Common myeloid progenitor, CD34-positive (primary cell): ENCODE measurements at regions not wholly inside any gene's neighbourhood (a gene's known extent, or its start where the extent isn't known, plus 50 kb on each side); places are given as distances from the start of the nearest gene placed in this dataset.

ENCODE experiments used
- CTCF ChIA-PET: fragments of 350-600 bp; sonication (Branson Sonifier 250); formaldehyde crosslinking; loops from one replicate; lab custom pipeline; 2021; ENCODE audit warnings: antibody characterized with exemption; lab: Charles Lee
- POLR2A ChIA-PET: fragments of 350-600 bp; sonication (Branson Sonifier 250); formaldehyde crosslinking; loops from one replicate; lab custom pipeline; 2021; ENCODE audit warnings: antibody characterized with exemption; lab: Charles Lee
- DNase-seq, 3 donors: peaks; one replicate each; pipeline versions ENCODE4 v3.0.0 to v3.0.0-alpha.2; 2013
- H3K27ac ChIP-seq, 2 experiments: 1 replicate in 1 of 2; 2 replicates in 1 of 2; pipeline ENCODE4 v1.7.0; 2013; ENCODE audit warnings: inconsistent platforms in 2 of 2, low read length in 2 of 2, mild to moderate bottlenecking in 2 of 2, low read depth in 1 of 2, moderate library complexity in 1 of 2; ENCODE audit not compliant: severe bottlenecking in 2 of 2, insufficient read depth in 1 of 2, poor library complexity in 1 of 2
- H3K27me3 ChIP-seq, 5 experiments: replicated peaks in 2 of 5; 1 replicate in 3 of 5; 2 replicates in 2 of 5; pipeline versions ENCODE4 v1.6.1 to v1.7.0; 2013; ENCODE audit warnings: low read length in 4 of 5, mild to moderate bottlenecking in 2 of 5, moderate library complexity in 2 of 5, inconsistent platforms in 1 of 5; ENCODE audit not compliant: insufficient read depth in 5 of 5, control insufficient read depth in 4 of 5
- H3K36me3 ChIP-seq, 4 experiments: 1 replicate in 2 of 4; 2 replicates in 2 of 4; pipeline versions ENCODE4 v1.6.1 to v1.7.0; 2013; ENCODE audit warnings: low read length in 3 of 4, control low read depth in 1 of 4, mild to moderate bottlenecking in 1 of 4; ENCODE audit not compliant: control insufficient read depth in 4 of 4, insufficient read depth in 4 of 4
- H3K4me1 ChIP-seq, 4 experiments: 1 replicate in 3 of 4; 2 replicates in 1 of 4; pipeline versions ENCODE4 v1.6.1 to v1.7.1; 2013; ENCODE audit warnings: low read length in 3 of 4, mild to moderate bottlenecking in 3 of 4, control low read depth in 1 of 4, inconsistent platforms in 1 of 4, moderate library complexity in 1 of 4; ENCODE audit not compliant: control insufficient read depth in 4 of 4, insufficient read depth in 4 of 4; ENCODE audit errors: control extremely low read depth in 1 of 4
- H3K4me3 ChIP-seq, 7 experiments: 1 replicate in 4 of 7; 2 replicates in 3 of 7; pipeline versions ENCODE4 v1.5.1 to v1.7.0; 2013; ENCODE audit warnings: mild to moderate bottlenecking in 7 of 7, low read length in 6 of 7, moderate library complexity in 6 of 7, inconsistent platforms in 2 of 7, low read depth in 2 of 7, control low read depth in 1 of 7; ENCODE audit not compliant: insufficient read depth in 4 of 7, control insufficient read depth in 1 of 7; ENCODE audit errors: extremely low read depth in 1 of 7
- H3K9me3 ChIP-seq, 5 experiments: 1 replicate in 4 of 5; 2 replicates in 1 of 5; pipeline versions ENCODE4 v1.6.1 to v1.7.1; 2013; ENCODE audit warnings: low read length in 4 of 5, mild to moderate bottlenecking in 2 of 5, inconsistent platforms in 1 of 5, low read depth in 1 of 5, moderate library complexity in 1 of 5; ENCODE audit not compliant: control insufficient read depth in 4 of 5, insufficient read depth in 2 of 5; ENCODE audit errors: control extremely low read depth in 1 of 5
- WGBS: methylation state at CpG from one replicate; pipeline ENCODE4 v1.1.5; 2013; ENCODE audit not compliant: insufficient coverage; 5-methylcytosine and 5-hydroxymethylcytosine counted together

DNA sequence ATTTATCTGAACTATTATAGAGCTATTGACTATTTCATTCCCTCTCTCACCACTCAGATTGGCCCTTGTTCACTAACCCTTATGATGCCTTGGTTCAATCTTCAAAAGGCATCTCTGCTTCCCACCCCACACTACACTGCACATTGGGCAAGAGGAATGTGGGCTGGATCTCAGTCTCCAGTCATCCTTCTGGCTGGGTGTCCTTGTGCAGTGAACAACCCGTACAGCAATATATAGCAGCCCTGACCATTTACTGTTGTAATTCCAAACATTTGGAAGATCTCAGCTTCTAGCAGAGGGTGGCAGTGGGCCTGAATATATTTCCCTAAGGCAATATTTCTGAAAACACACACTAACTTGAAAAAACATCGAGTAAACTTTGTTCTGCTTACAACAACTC lies 199.2 kb upstream of the GDNF start:
- no peak overlapping the region for H3K27ac ChIP-seq
- POLR2A ChIA-PET: no interaction called here
- H3K4me3 ChIP-seq: no peak overlapping the region
- DNase-seq: no peak
- peaks cover 0 to 6% (median 0%) of the 10 kb centered on the region in 5 experiments for H3K27me3 ChIP-seq
- no peaks in the 10 kb centered on the region for H3K36me3 ChIP-seq
- CTCF ChIA-PET: no interaction called here
- 100% methylated on average over 1 of the region's 2 CpGs for WGBS
- H3K9me3 ChIP-seq: no peaks in the 10 kb centered on the region
- H3K4me1 ChIP-seq: no peaks in the 10 kb centered on the region

- H3K4me1 ChIP-seq: no peaks in the 10 kb centered on the region
- peaks cover 0 to 5% (median 0%) of the 10 kb centered on the region in 5 experiments for H3K27me3 ChIP-seq
- no peaks in the 10 kb centered on the region for H3K9me3 ChIP-seq
- CTCF ChIA-PET: no interaction called here
- POLR2A ChIA-PET: no interaction called here
- H3K27ac ChIP-seq: no peak overlapping the region
- H3K4me3 ChIP-seq: no peak overlapping the region
- DNase-seq: no peak
- 100% methylated on average over 1 of the region's 4 CpGs for WGBS
- H3K36me3 ChIP-seq: no peaks in the 10 kb centered on the region
Observed at GRCh38 chr5:38036765-38037164, 196.9 kb upstream of the GDNF start.

DNA sequence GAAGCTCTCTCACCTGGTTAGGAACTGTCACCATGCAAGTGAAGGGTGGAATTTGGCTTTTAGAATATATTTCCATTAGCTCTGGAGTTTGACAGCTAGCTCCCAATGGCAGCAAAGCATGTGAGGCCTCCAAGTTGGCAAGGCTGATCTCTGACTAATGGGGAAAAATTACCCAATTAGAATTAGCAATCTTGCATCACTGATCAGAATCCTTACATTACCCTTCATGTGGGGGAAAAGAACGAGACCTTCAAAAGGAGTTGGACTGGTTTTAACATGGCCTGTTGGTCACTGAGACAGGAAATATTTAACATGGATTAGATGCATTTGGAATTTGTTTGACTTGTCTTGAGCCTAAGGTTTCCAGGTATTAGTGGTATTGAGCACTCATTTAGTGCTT lies 192.3 kb upstream of the GDNF start:
- no peaks in the 10 kb centered on the region for H3K36me3 ChIP-seq
- H3K4me1 ChIP-seq: no peaks in the 10 kb centered on the region
- H3K27ac ChIP-seq: no peak overlapping the region
- DNase-seq: no peak
- no peak overlapping the region for H3K4me3 ChIP-seq
- 100% methylated on average over 1 of the region's 1 CpG for WGBS
- peaks cover 0 to 6% (median 0%) of the 10 kb centered on the region in 5 experiments for H3K27me3 ChIP-seq
- ChIA-PET POLR2A (no interaction called here), CTCF (no interaction called here)
- no peaks in the 10 kb centered on the region for H3K9me3 ChIP-seq

- H3K4me3 ChIP-seq: no peak overlapping the region
- 100% methylated on average over 1 of the region's 1 CpG for WGBS
- POLR2A ChIA-PET: no interaction called here
- H3K27ac ChIP-seq: no peak overlapping the region
- no peaks in the 10 kb centered on the region for H3K4me1 ChIP-seq
- CTCF ChIA-PET: no interaction called here
- peaks cover 0 to 5% (median 0%) of the 10 kb centered on the region in 5 experiments for H3K27me3 ChIP-seq
- no peak for DNase-seq
- no peaks in the 10 kb centered on the region for H3K9me3 ChIP-seq
- H3K36me3 ChIP-seq: no peaks in the 10 kb centered on the region
Observed at GRCh38 chr5:38031304-38031703, 191.5 kb upstream of the GDNF start.

- ChIA-PET POLR2A (no interaction called here), CTCF (no interaction called here)
- Histone ChIP-seq H3K36me3 (no peaks in the 10 kb centered on the region), H3K4me3 (no peak overlapping the region), H3K9me3 (no peaks in the 10 kb centered on the region), H3K4me1 (no peaks in the 10 kb centered on the region), H3K27ac (no peak overlapping the region), H3K27me3 (peaks cover 0 to 10% (median 0%) of the 10 kb centered on the region in 5 experiments)
- WGBS: 93% methylated on average over 4 of the region's 6 CpGs
- no peak for DNase-seq
Observed at GRCh38 chr5:38029397-38030065, 189.7 kb upstream of the GDNF start.

DNA sequence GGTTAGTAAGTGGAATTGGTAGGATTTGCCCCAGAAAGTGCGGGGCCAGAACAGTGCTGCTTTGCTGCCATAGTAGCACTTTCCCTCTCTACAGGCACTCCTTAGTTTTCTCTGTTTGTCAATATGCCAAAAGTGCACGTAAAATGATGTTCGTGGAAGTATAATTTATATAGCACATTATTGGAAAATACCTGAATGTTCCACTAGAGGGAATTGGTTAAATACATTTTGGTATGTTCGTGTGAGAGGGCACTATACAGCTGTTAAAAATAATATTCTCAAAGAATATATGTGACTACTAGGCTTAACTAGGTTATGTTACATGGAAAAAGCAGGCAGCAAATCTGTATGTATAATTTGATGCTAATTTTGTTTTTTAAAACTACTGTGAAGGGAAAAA lies 184.0 kb upstream of the GDNF start:
- Histone ChIP-seq H3K9me3 (no peaks in the 10 kb centered on the region), H3K27me3 (peaks cover 0 to 7% (median 6%) of the 10 kb centered on the region in 5 experiments), H3K27ac (no peak overlapping the region), H3K36me3 (no peaks in the 10 kb centered on the region), H3K4me3 (no peak overlapping the region), H3K4me1 (no peaks in the 10 kb centered on the region)
- DNase-seq: peak in 2 of 3 donors; percentile 4 to 18
- ChIA-PET POLR2A (no interaction called here), CTCF (no interaction called here)
- no CpG with 5 or more reads among the region's 4 CpGs for WGBS

DNA sequence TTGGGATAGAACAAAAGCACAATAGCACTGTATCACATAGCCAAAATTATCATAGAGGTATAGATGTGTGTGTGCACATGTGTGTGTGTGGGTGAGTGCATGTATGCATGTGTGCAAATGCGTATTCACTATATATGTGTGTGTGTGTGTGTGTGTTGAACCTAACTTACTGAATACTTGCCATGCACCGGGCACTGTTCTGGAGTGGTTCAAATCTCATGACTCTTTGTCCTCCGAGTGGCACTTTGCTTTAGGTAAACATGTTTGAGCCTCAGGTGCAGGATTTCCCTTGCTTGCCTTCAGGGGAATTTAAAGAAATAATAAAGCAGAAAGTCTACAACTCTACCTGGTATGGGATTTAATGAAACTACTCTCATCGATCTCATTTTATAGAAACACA lies 183.5 kb upstream of the GDNF start:
- Histone ChIP-seq H3K9me3 (no peaks in the 10 kb centered on the region), H3K4me3 (no peak overlapping the region), H3K27me3 (peaks cover 0 to 8% (median 6%) of the 10 kb centered on the region in 5 experiments), H3K36me3 (no peaks in the 10 kb centered on the region), H3K27ac (no peak overlapping the region), H3K4me1 (no peaks in the 10 kb centered on the region)
- POLR2A ChIA-PET: no interaction called here
- CTCF ChIA-PET: interaction anchor here (1.3 kb wide), 1 partner anchor 170 kb away, joined by 3 read pairs; no protein-coding TSS in a partner anchor
- WGBS: 67% methylated on average over 1 of the region's 4 CpGs
- DNase-seq: no peak
